Keratinocyte (primary cell): ENCODE measurements at regions not wholly inside any gene's neighbourhood (a gene's known extent, or its start where the extent isn't known, plus 50 kb on each side); places are given as distances from the start of the nearest gene placed in this dataset.
"Not testable (repeated sequence)": the region's sequence is repeated elsewhere in the genome, so short reads cannot be mapped to it uniquely, and the experiment has no call there.

Experiments
- EZH2 ChIP-seq: IDR thresholded peaks from one replicate; pipeline ENCODE4 v1.6.1; 2012; ENCODE audit warnings: inconsistent platforms, mild to moderate bottlenecking, low read length, moderate library complexity
- TF ChIP-seq, protein P1 (sequence below), 3 experiments: IDR thresholded peaks in 1 of 3; conservative IDR thresholded peaks in 1 of 3; optimal IDR thresholded peaks in 1 of 3; 2 replicates in 2 of 3; 3 replicates in 1 of 3; pipeline versions ENCODE3 to v1.5.1; 2011; ENCODE audit warnings: low read length in 3 of 3, mild to moderate bottlenecking in 3 of 3, moderate library complexity in 2 of 3, control low read depth in 1 of 3, inconsistent platforms in 1 of 3; ENCODE audit not compliant: insufficient read depth in 2 of 3; ENCODE audit errors: extremely low read depth in 1 of 3

DNA sequence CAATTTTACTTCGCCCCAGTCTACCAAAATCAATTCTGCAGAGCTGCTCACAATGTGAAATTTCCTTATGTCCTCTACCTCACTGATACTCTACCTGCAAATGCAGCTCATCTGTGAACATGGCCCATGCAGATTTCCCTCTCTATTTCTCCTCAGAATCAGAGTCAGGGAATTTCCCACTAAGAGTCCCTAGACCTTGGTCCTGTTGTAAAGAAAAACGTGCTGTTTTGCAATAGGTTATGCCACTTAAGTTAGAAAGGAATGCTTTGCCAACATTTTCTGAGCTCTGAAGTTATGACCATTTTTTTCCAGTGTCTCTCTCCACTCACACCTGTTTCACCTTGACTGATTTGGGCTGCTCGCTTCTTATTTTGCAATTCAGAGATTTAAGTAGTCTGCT lies 524.0 kb downstream of the TTLL7 start:
- TF ChIP-seq, protein P1, sequence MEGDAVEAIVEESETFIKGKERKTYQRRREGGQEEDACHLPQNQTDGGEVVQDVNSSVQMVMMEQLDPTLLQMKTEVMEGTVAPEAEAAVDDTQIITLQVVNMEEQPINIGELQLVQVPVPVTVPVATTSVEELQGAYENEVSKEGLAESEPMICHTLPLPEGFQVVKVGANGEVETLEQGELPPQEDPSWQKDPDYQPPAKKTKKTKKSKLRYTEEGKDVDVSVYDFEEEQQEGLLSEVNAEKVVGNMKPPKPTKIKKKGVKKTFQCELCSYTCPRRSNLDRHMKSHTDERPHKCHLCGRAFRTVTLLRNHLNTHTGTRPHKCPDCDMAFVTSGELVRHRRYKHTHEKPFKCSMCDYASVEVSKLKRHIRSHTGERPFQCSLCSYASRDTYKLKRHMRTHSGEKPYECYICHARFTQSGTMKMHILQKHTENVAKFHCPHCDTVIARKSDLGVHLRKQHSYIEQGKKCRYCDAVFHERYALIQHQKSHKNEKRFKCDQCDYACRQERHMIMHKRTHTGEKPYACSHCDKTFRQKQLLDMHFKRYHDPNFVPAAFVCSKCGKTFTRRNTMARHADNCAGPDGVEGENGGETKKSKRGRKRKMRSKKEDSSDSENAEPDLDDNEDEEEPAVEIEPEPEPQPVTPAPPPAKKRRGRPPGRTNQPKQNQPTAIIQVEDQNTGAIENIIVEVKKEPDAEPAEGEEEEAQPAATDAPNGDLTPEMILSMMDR (optimal IDR thresholded peaks at IDR 0.05 in 1 of 3, IDR thresholded peaks at IDR 0.05 in 1 of 3, conservative IDR thresholded peaks at IDR 0.05 in 1 of 3; ENCODE audit: extremely low read depth in 1 of 3, insufficient read depth in 2 of 3, low read length in 3 of 3): not testable (repeated sequence)
- not testable (repeated sequence) for TF ChIP-seq EZH2
